K562 (cell line): ENCODE measurements at regions not wholly inside any gene's neighbourhood (a gene's known extent, or its start where the extent isn't known, plus 50 kb on each side); places are given as distances from the start of the nearest gene placed in this dataset.
"Not testable (repeated sequence)": the region's sequence is repeated elsewhere in the genome, so short reads cannot be mapped to it uniquely, and the experiment has no call there.

Experiments
- ATAC-seq: fragments of 200-7000 bp; cut with Tn5 transposase; 3 replicates; pipeline ENCODE4 v1.9.1; 2020; ENCODE audit warnings: moderate library complexity
- BruUV-seq: library from RNA; stranded (reverse); fragments of 400-500 nt; replicated peaks from 2 replicates; lab custom pipeline; 2021; lab: Mats Ljungman, UMichigan
- CTCF ChIA-PET: fragments of 300-600 bp; formaldehyde crosslinking; extraction: SDS; loops from one replicate; lab custom pipeline; 2021; ENCODE audit warnings: low intra/inter-chr PET ratio; lab: Yijun Ruan, JAX
- POLR2A ChIA-PET: fragments of 300-600, 350-650 bp; sonication (Branson Sonifier 250); formaldehyde crosslinking; extraction: SDS; loops from one replicate; lab custom pipeline; 2021; ENCODE audit warnings: antibody characterized with exemption, inconsistent platforms; lab: Yijun Ruan, JAX
- DNase-seq, 4 experiments: peaks; one replicate each; pipeline versions ENCODE4 v3.0.0 to v3.0.0-alpha.2; 2011 to 2018; ENCODE audit warnings: low spot score in 3 of 4, mixed read lengths in 3 of 4; ENCODE audit errors: extremely low read depth in 1 of 4
- FAIRE-seq: peaks from 2 replicates; lab custom pipeline; 2011; peaks lifted over from hg19 to GRCh38; lab: Jason Lieb, UNC
- H2AFZ ChIP-seq: 2 replicates; pipeline ENCODE4 v1.6.0; 2011; ENCODE audit warnings: low read depth, low read length, control low read depth, inconsistent platforms
- H3K27ac ChIP-seq: fragments of 200-600 bp; 3 replicates; pipeline ENCODE4 v1.8.0; 2011; ENCODE audit warnings: low read depth, mild to moderate bottlenecking, control low read depth, inconsistent platforms, low read length, moderate library complexity, mixed read lengths; ENCODE audit errors: extremely low read depth
- H3K27me3 ChIP-seq, 2 experiments: fragments of 300-600 bp in 1 of 2; 2 replicates in 1 of 2; 3 replicates in 1 of 2; pipeline versions ENCODE4 v1.6.0 to v1.8.0; 2011; ENCODE audit warnings: inconsistent platforms in 2 of 2, low read length in 2 of 2, mild to moderate bottlenecking in 1 of 2, mixed read lengths in 1 of 2, moderate library complexity in 1 of 2; ENCODE audit not compliant: control insufficient read depth in 2 of 2, insufficient read depth in 2 of 2
- H3K36me3 ChIP-seq: fragments of 300-600 bp; 3 replicates; pipeline ENCODE4 v1.8.0; 2011; ENCODE audit warnings: mild to moderate bottlenecking, low read length, inconsistent platforms; ENCODE audit not compliant: control insufficient read depth, insufficient read depth
- H3K4me1 ChIP-seq, 2 experiments: fragments of 200-600 bp in 1 of 2; replicated peaks in 1 of 2; 2 replicates in 1 of 2; 3 replicates in 1 of 2; pipeline versions ENCODE4 v1.5.1 to v1.8.0; 2011; ENCODE audit warnings: inconsistent platforms in 2 of 2, low read length in 2 of 2, mild to moderate bottlenecking in 1 of 2, mixed read lengths in 1 of 2, moderate library complexity in 1 of 2; ENCODE audit not compliant: control insufficient read depth in 2 of 2, insufficient read depth in 2 of 2
- H3K4me2 ChIP-seq: 2 replicates; pipeline ENCODE4 v1.6.1; 2011; ENCODE audit warnings: low read length, control low read depth, inconsistent platforms, mixed read lengths; ENCODE audit not compliant: insufficient read depth
- H3K4me3 ChIP-seq: fragments of 200-600 bp; sonication (generic), shearing (Covaris generic); 2 replicates; pipeline ENCODE4 v1.5.1; 2016; ENCODE audit warnings: control low read depth, inconsistent platforms
- H3K79me2 ChIP-seq: fragments of 200-600 bp; 3 replicates; pipeline ENCODE4 v1.8.0; 2011; ENCODE audit warnings: low read length, inconsistent platforms; ENCODE audit not compliant: control insufficient read depth, insufficient read depth
- H3K9ac ChIP-seq, 2 experiments: 2 replicates each; pipeline versions ENCODE4 v1.6.0 to v1.6.1; 2011; ENCODE audit warnings: low read depth in 2 of 2, low read length in 2 of 2, control low read depth in 1 of 2, inconsistent platforms in 1 of 2, mild to moderate bottlenecking in 1 of 2, mixed read lengths in 1 of 2; ENCODE audit not compliant: insufficient read depth in 1 of 2
- H3K9me1 ChIP-seq: one replicate; pipeline ENCODE4 v1.6.0; 2011; ENCODE audit warnings: inconsistent platforms, mild to moderate bottlenecking, low read length, moderate library complexity; ENCODE audit not compliant: control insufficient read depth, insufficient read depth
- H3K9me3 ChIP-seq: replicated peaks from 2 replicates; pipeline ENCODE4 v1.5.1; 2011; ENCODE audit warnings: low read depth, low read length, inconsistent platforms; ENCODE audit not compliant: control insufficient read depth, insufficient read depth
- H4K20me1 ChIP-seq: replicated peaks from 2 replicates; pipeline ENCODE4 v1.6.1; 2011; ENCODE audit warnings: low read length, inconsistent platforms, mixed read lengths; ENCODE audit not compliant: control insufficient read depth, insufficient read depth
- ASH1L ChIP-seq: fragments of 450-650 bp; IDR thresholded peaks from 2 replicates; pipeline ENCODE4 v1.6.1; 2018; ENCODE audit warnings: borderline replicate concordance, mild to moderate bottlenecking, low read depth; ENCODE audit not compliant: partially characterized antibody
- CBFA2T2 ChIP-seq: fragments of 450-650 bp; conservative IDR thresholded peaks from 2 replicates; pipeline ENCODE4 v1.6.1; 2017; ENCODE audit warnings: mild to moderate bottlenecking
- CREM ChIP-seq: IDR thresholded peaks from 2 replicates; pipeline ENCODE4 v1.6.1; 2014; ENCODE audit warnings: antibody characterized with exemption, low read depth
- KHSRP ChIP-seq: fragments of 450-650 bp; IDR thresholded peaks from 2 replicates; pipeline ENCODE4 v1.6.1; 2017
- NR3C1 ChIP-seq: sonication (generic); formaldehyde crosslinking; IDR thresholded peaks from 2 replicates; pipeline ENCODE4 v1.8.1; 2022; ENCODE audit warnings: missing genetic modification reagents
- NR4A1 ChIP-seq, 2 experiments: fragments of 250-450 bp in 1 of 2; fragments of 450-650 bp in 1 of 2; sonication (Bioruptor Pico) in 1 of 2; IDR thresholded peaks; 2 replicates each; pipeline versions ENCODE4 v1.4.0 to v1.6.1; 2016 to 2020; ENCODE audit warnings: mild to moderate bottlenecking in 2 of 2, missing compliant biosample characterization in 1 of 2, missing genetic modification characterization in 1 of 2, moderate library complexity in 1 of 2
- OTX1 ChIP-seq: fragments of 450-650 bp; formaldehyde crosslinking; IDR thresholded peaks from 2 replicates; pipeline ENCODE4 v1.4.0; 2022; ENCODE audit warnings: mild to moderate bottlenecking
- POLR2G ChIP-seq: fragments of 200-400 bp; formaldehyde crosslinking; IDR thresholded peaks from 2 replicates; pipeline ENCODE4 v1.6.1; 2017; ENCODE audit warnings: low read depth, mild to moderate bottlenecking, antibody characterized with exemption, low read length, moderate library complexity
- PTTG1 ChIP-seq: fragments of 450-650 bp; IDR thresholded peaks from 2 replicates; pipeline ENCODE4 v1.6.1; 2016; ENCODE audit warnings: low read depth, mild to moderate bottlenecking, missing genetic modification characterization, missing compliant biosample characterization
- SAFB ChIP-seq: fragments of 200-400 bp; formaldehyde crosslinking; IDR thresholded peaks from 2 replicates; pipeline ENCODE4 v1.6.1; 2017; ENCODE audit warnings: low read depth, low read length, borderline replicate concordance
- SMARCB1 ChIP-seq: IDR thresholded peaks from 2 replicates; pipeline ENCODE4 v1.6.1; 2011; ENCODE audit warnings: improper control_type of control experiment, low read depth; ENCODE audit not compliant: insufficient read length
- YBX1 ChIP-seq: fragments of 450-650 bp; IDR thresholded peaks from 2 replicates; pipeline ENCODE4 v1.7.1; 2016; ENCODE audit warnings: mild to moderate bottlenecking
- ZNF174 ChIP-seq: fragments of 250-450 bp; sonication (Bioruptor Pico); IDR thresholded peaks from 2 replicates; pipeline ENCODE4 v1.4.0; 2020; ENCODE audit warnings: mild to moderate bottlenecking
- ZNF197 ChIP-seq: fragments of 200-800 bp; sonication (Bioruptor generic); IDR thresholded peaks from 2 replicates; pipeline ENCODE4 v1.6.1; 2016; ENCODE audit warnings: low read depth, missing genetic modification characterization, missing compliant biosample characterization
- ZNF224 ChIP-seq: sonication (generic); formaldehyde crosslinking; IDR thresholded peaks from 2 replicates; pipeline ENCODE4 v1.8.0; 2022; ENCODE audit warnings: mild to moderate bottlenecking, missing genetic modification reagents
- WGBS: fragments of 100-300 bp; shearing (Covaris generic); methylation state at CpG from one replicate; pipeline ENCODE4 v1.1.6; 2016; ENCODE audit warnings: low coverage, mixed read lengths; ENCODE audit not compliant: insufficient coverage; ENCODE audit errors: missing lambda C conversion rate; 5-methylcytosine and 5-hydroxymethylcytosine counted together
- in situ Hi-C: fragments of 300-500 bp; cut with MboI; formaldehyde crosslinking; loops from 4 replicates; pipeline ENCODE4 v1.15.0; 2018; ENCODE audit warnings: inconsistent platforms, mixed read lengths
- intact Hi-C: fragments of 100-400 bp; cut with micrococcal nuclease; formaldehyde crosslinking; loops from 2 replicates; pipeline ENCODE4 v1.14.2; 2022
- TF ChIP-seq, protein P1 (sequence below), 2 experiments: fragments of 450-650 bp in 1 of 2; IDR thresholded peaks; 2 replicates each; pipeline ENCODE4 v1.6.1; 2011 to 2017; ENCODE audit warnings: low read depth in 2 of 2, antibody characterized with exemption in 1 of 2, borderline replicate concordance in 1 of 2, low read length in 1 of 2, mild to moderate bottlenecking in 1 of 2, mixed read lengths in 1 of 2; ENCODE audit not compliant: control insufficient read depth in 1 of 2
- TF ChIP-seq, protein P2 (sequence below): fragments of 250-450 bp; sonication (Bioruptor Pico); IDR thresholded peaks from 2 replicates; pipeline ENCODE4 v1.4.0; 2020; ENCODE audit warnings: mild to moderate bottlenecking
- TF ChIP-seq, protein P3 (sequence below): sonication (generic); formaldehyde crosslinking; IDR thresholded peaks from 2 replicates; pipeline ENCODE4 v1.9.0; 2022; ENCODE audit warnings: mild to moderate bottlenecking, missing genetic modification reagents

DNA sequence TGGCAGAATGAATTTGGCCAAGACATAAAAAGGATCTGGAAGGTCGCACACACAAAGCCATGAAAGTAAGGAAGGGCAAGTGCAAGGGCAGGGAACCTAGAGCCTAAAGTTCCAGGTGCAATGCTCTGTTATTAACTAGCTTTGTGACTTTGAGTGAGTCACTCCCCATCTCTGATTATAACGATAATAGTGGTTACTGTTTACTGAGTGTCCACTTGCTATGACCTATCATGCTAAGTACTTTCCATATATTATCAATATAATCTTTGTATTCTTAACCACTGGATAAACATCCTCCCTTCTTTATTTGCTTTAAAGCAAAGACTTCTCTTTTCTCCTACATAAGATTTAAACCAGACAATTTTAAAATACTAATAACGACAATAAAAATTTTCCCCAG is 504.6 kb upstream of the BRINP1 start:
- POLR2A ChIA-PET: no interaction called here

DNA sequence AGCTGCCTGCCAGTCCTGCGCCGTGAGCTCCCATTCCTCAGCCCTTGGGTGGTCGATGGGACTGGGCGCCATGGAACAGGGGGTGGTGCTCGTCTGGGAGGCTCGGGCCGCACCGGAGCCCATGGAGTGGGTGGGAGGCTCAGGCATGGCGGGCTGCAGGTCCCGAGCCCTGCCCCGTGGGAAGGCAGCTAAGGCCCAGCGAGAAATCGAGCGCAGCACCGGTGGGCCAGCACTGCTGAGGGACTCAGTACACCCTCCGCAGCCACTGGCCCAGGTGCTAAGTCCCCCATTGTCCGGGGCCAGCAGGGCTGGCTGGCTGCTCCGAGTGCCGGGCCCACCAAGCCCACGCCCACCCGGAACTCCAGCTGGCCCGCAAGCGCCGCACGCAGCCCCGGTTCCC is 501.0 kb upstream of the BRINP1 start:
- DNase-seq, H3K27me3 ChIP-seq, in situ Hi-C loops, POLR2A ChIA-PET, H3K9me1 ChIP-seq, H3K27ac ChIP-seq, H2AFZ ChIP-seq, H3K9ac ChIP-seq, H3K9me3 ChIP-seq, FAIRE-seq, H3K36me3 ChIP-seq, intact Hi-C loops, ATAC-seq, H3K4me3 ChIP-seq, H3K79me2 ChIP-seq, H3K4me1 ChIP-seq, H4K20me1 ChIP-seq, H3K4me2 ChIP-seq, CTCF ChIA-PET, BruUV-seq: not testable (repeated sequence)
- 3% methylated on average over 16 of the region's 26 CpGs for WGBS

More for the DNA sequence above, 504.6 kb upstream of the BRINP1 start:
- H3K36me3 ChIP-seq: no peaks in the 10 kb centered on the region
- H3K4me3 ChIP-seq: no peak overlapping the region
- 0% methylated on average over 3 of the region's 3 CpGs for WGBS
- no TSS peak for BruUV-seq
- H3K9me1 ChIP-seq: no peaks in the 10 kb centered on the region
- CTCF ChIA-PET: no interaction called here
- no peaks in the 10 kb centered on the region for H3K27me3 ChIP-seq
- no peak for ATAC-seq
- no peak for FAIRE-seq
- no peaks in the 10 kb centered on the region for H3K79me2 ChIP-seq
- no peak for DNase-seq
- H3K9me3 ChIP-seq: no peaks in the 10 kb centered on the region
- intact Hi-C loops: no loop called here
- no peak overlapping the region for H3K4me2 ChIP-seq
- H3K4me1 ChIP-seq: no peaks in the 10 kb centered on the region
- TF ChIP-seq PTTG1 (tag) (no peak), ZNF174 (CRISPR knock-in tag) (no peak), ZNF224 (CRISPR knock-in tag) (no peak), NR4A1 (CRISPR knock-in tag; IDR thresholded peaks at IDR 0.05) (no peak), NR4A1 (tag; IDR thresholded peaks at IDR 0.05) (no peak), NR3C1 (CRISPR knock-in tag) (no peak), POLR2G (no peak), SAFB (no peak), CREM (no peak), ZNF197 (CRISPR knock-in tag) (no peak), CBFA2T2 (no peak), KHSRP (no peak), ASH1L (no peak), YBX1 (no peak), OTX1 (no peak), SMARCB1 (no peak)
- TF ChIP-seq, protein P1, sequence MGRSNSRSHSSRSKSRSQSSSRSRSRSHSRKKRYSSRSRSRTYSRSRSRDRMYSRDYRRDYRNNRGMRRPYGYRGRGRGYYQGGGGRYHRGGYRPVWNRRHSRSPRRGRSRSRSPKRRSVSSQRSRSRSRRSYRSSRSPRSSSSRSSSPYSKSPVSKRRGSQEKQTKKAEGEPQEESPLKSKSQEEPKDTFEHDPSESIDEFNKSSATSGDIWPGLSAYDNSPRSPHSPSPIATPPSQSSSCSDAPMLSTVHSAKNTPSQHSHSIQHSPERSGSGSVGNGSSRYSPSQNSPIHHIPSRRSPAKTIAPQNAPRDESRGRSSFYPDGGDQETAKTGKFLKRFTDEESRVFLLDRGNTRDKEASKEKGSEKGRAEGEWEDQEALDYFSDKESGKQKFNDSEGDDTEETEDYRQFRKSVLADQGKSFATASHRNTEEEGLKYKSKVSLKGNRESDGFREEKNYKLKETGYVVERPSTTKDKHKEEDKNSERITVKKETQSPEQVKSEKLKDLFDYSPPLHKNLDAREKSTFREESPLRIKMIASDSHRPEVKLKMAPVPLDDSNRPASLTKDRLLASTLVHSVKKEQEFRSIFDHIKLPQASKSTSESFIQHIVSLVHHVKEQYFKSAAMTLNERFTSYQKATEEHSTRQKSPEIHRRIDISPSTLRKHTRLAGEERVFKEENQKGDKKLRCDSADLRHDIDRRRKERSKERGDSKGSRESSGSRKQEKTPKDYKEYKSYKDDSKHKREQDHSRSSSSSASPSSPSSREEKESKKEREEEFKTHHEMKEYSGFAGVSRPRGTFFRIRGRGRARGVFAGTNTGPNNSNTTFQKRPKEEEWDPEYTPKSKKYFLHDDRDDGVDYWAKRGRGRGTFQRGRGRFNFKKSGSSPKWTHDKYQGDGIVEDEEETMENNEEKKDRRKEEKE (IDR thresholded peaks at IDR 0.05; ENCODE audit: borderline replicate concordance in 1 of 2, control insufficient read depth in 1 of 2, low read depth in 2 of 2, low read length in 1 of 2): no peak
- TF ChIP-seq, protein P2, sequence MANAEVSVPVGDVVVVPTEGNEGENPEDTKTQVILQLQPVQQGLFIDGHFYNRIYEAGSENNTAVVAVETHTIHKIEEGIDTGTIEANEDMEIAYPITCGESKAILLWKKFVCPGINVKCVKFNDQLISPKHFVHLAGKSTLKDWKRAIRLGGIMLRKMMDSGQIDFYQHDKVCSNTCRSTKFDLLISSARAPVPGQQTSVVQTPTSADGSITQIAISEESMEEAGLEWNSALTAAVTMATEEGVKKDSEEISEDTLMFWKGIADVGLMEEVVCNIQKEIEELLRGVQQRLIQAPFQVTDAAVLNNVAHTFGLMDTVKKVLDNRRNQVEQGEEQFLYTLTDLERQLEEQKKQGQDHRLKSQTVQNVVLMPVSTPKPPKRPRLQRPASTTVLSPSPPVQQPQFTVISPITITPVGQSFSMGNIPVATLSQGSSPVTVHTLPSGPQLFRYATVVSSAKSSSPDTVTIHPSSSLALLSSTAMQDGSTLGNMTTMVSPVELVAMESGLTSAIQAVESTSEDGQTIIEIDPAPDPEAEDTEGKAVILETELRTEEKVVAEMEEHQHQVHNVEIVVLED (CRISPR knock-in tag): no peak
- TF ChIP-seq, protein P3, sequence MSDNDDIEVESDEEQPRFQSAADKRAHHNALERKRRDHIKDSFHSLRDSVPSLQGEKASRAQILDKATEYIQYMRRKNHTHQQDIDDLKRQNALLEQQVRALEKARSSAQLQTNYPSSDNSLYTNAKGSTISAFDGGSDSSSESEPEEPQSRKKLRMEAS (CRISPR knock-in tag): no peak
- no peaks in the 10 kb centered on the region for H4K20me1 ChIP-seq
- in situ Hi-C loops: no loop called here
- no peak overlapping the region for H2AFZ ChIP-seq
- no peak overlapping the region for H3K27ac ChIP-seq
- H3K9ac ChIP-seq: no peak overlapping the region
